WI38 (cell line): ENCODE measurements at regions not wholly inside any gene's neighbourhood (a gene's known extent, or its start where the extent isn't known, plus 50 kb on each side); places are given as distances from the start of the nearest gene placed in this dataset.
"Not testable (repeated sequence)": the region's sequence is repeated elsewhere in the genome, so short reads cannot be mapped to it uniquely, and the experiment has no call there.

Source experiments
- H3K4me3 ChIP-seq: 2 replicates; pipeline ENCODE4 v1.5.1; 2011; ENCODE audit warnings: low read depth, mild to moderate bottlenecking, control low read depth, low read length
- TF ChIP-seq, protein P1 (sequence below): IDR thresholded peaks from 2 replicates; pipeline ENCODE4 v1.5.1; 2012; ENCODE audit warnings: low read depth, mild to moderate bottlenecking, control low read depth, low read length

DNA sequence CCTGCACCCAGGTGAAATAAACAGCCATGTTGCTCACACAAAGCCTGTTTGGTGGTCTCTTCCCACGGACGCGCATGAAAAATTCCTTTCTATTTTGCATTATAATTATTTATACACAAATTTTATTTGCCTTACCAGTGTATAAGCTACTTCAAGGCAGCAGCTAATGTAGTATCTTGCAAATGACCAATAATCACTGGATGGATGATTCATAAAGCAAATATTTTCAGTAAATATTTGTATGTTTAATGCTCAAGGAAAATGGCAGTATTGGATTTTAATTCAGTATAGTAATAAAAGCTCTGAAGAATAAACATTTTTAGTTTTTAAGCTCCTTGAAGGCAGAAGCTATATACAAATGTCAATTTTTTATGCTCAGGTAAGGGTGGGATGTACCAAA is 158.7 kb upstream of the NANOGP8 start:
- H3K4me3 ChIP-seq: no peak overlapping the region
- TF ChIP-seq, protein P1, sequence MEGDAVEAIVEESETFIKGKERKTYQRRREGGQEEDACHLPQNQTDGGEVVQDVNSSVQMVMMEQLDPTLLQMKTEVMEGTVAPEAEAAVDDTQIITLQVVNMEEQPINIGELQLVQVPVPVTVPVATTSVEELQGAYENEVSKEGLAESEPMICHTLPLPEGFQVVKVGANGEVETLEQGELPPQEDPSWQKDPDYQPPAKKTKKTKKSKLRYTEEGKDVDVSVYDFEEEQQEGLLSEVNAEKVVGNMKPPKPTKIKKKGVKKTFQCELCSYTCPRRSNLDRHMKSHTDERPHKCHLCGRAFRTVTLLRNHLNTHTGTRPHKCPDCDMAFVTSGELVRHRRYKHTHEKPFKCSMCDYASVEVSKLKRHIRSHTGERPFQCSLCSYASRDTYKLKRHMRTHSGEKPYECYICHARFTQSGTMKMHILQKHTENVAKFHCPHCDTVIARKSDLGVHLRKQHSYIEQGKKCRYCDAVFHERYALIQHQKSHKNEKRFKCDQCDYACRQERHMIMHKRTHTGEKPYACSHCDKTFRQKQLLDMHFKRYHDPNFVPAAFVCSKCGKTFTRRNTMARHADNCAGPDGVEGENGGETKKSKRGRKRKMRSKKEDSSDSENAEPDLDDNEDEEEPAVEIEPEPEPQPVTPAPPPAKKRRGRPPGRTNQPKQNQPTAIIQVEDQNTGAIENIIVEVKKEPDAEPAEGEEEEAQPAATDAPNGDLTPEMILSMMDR: no peak

DNA sequence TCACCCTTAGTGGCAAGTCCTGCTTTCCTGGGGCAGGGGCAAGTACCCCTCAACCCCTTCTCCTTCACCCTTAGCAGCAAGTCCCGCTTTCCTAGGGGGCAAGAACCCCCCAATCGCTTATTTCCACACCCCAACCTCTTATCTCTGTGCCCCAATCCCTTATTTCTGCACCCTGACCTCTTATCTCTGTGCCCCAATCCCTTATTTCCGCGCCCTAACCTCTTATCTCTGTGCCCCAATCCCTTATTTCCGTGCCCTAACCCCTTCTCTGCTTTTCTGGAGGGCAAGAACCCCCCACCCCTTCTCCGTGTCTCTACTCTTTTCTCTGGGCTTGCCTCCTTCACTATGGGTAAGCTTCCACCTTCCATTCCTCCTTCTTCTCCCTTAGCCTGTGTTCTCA is 154.6 kb upstream of the NANOGP8 start:
- not testable (repeated sequence) for H3K4me3 ChIP-seq

DNA sequence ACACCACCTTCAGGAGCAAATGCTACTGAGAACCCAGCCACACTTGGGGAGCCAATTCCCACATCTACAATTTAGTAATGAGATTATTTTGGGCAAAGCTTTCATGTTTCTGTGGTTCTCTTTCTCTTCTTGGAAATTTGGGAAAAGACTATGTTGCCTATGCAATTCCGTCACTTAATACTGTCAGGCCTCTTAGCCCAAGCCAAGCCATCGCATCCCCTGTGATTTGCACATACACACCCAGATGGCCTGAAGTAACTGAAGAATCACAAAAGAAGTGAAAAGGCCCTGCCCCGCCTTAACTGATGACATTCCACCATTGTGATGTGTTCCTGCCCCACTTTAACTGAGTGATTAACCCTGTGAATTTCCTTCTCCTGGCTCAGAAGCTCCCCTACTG is 153.4 kb upstream of the NANOGP8 start:
- H3K4me3 ChIP-seq: not testable (repeated sequence)

DNA sequence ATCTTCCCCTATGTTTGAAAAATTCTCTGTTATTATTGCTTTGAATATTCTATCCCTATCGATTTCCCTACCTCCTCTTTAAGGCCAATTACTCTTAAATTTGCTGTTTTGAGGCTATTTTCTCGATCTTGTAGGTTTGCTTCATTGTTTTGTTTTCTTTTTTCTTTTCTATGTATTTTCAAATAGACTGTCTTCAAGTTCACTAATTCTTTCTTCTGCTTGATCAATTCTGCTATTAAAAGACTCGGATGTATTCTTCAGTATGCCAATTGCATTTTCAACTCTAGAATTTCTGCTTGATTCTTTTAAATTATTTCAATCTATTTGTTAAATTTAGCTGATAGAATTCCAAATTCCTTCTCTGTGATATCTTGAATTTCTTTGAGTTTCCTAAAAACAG is 144.0 kb upstream of the NANOGP8 start:
- TF ChIP-seq, protein P1: no peak
- no peak overlapping the region for H3K4me3 ChIP-seq

DNA sequence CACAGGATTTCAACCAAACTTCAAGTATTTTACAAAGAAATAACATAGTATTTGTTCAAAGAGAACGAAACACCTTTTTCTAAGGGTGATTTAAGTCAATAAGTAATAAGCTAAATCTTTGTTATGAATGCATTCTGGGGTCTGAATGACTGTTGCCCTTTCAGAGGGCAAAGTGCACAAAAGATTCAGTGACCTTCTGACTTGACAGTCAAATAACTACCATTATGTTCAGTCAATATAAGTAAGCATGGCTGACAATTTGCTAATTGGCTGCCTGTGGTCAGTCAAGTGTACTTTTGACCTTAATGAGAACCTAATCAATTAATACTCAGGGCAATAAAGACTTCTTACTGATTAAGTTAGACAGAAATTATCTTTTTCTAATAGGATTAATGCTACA is 133.1 kb upstream of the NANOGP8 start:
- TF ChIP-seq, protein P1: no peak
- no peak overlapping the region for H3K4me3 ChIP-seq

DNA sequence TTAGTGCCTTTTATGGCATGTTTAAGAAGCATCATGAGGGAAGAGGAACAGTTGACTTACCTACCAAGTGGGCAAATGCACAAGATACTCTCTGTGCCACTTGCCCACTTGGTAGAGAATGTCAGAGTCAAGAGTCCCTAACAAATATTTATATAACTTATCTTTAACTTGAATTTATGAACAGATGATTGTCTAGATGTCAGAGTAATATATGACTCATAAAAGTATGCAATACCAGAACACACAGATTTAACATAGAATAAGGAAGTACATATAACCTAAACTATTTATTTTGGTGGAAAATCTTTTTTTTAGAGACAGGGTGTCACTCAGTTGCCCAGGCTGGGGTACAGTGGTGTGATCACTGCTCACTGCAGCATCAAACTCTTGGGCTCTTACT is 130.0 kb upstream of the NANOGP8 start:
- no peak overlapping the region for H3K4me3 ChIP-seq
- TF ChIP-seq, protein P1: no peak

DNA sequence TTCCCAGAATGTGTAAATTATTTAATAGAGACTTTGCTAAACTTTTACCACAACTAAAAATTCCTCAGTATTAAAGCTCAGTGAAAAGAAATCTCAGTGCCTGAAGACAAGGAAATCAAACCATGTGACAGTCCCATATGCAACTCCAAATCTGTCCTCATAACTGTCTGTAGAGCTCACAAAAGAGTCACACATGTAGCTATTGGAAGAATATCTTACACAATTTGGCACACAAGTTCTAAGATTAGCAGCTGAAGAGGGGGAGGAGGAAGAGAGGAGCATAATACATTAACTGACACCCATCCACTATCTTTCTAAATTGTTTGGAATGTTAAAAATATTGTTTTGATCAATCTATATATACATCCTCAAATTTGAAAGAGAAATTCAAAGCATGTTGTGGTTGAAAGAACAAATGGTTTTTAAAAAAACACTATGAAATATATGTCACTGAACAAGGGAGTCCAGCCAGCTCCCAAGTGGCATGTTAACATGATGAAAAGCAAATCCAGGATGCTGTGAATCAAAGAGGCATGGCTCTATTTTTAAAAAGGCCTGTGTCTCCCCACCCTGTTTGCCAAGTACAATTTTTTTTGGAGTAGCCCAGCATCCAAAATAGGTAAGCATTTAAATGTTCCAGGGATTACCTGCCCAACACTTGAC is 126.3 kb upstream of the NANOGP8 start:
- TF ChIP-seq, protein P1: no peak
- no peak overlapping the region for H3K4me3 ChIP-seq

DNA sequence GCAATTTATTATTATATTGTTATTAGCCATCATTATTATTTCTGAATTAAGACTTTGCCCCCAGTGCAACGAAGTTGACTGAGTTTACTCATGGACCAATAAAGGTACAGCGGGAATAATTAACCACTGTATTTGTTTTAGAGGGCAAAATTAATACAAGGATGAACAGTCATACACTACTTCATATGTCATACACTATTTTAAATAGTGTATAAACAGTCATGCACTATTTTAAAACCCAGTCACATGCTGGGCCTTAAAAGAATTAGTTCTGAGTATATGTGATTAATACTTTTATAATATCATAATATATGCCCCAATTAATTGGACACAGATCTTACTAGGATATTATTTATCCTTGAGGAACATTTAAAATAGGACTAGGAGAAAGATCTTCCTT is 125.3 kb upstream of the NANOGP8 start:
- TF ChIP-seq, protein P1: no peak
- no peak overlapping the region for H3K4me3 ChIP-seq

DNA sequence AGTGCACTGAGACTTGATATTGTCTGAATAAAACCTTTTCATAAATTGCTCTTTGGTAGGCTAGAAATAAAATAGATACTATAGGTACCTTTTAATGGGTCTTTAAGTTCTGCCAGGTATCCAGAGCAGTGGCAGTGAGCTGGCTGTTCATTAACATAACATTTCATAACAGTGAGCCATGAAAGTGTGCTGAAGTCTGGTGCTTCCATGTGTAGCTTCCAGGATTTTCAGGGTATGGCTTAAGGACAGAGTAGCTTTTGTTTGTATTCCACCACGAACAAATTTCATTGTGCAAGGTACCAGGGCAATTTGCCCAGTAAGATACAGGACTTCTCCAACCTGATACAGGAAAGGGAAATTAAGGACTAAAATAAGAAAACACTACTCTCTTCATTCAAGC is 124.7 kb upstream of the NANOGP8 start:
- TF ChIP-seq, protein P1: no peak
- no peak overlapping the region for H3K4me3 ChIP-seq
